HCT116 (cell line): ENCODE measurements at regions not wholly inside any gene's neighbourhood (a gene's known extent, or its start where the extent isn't known, plus 50 kb on each side); places are given as distances from the start of the nearest gene placed in this dataset.
A peak's percentile ranks its signal among the peaks of the same experiment; 100 is the strongest.

ENCODE experiments used
- ATAC-seq: fragments of 200-7000 bp; cut with Tn5 transposase; 2 replicates; pipeline ENCODE4 v1.9.1; 2020; ENCODE audit warnings: mild to moderate bottlenecking, moderate library complexity
- BruUV-seq: library from RNA; stranded (reverse); fragments of 400-500 nt; replicated peaks from 2 replicates; lab custom pipeline; 2021; lab: Mats Ljungman, UMichigan
- CTCF ChIA-PET: fragments of 300-600 bp; sonication (Branson Sonifier 250); formaldehyde crosslinking; loops from one replicate; lab custom pipeline; 2021; ENCODE audit warnings: antibody characterized with exemption; lab: Charles Lee
- POLR2A ChIA-PET: fragments of 300-600, 350-600 bp; sonication (Branson Sonifier 250); formaldehyde crosslinking; loops from one replicate; lab custom pipeline; 2021; ENCODE audit warnings: antibody characterized with exemption; lab: Charles Lee
- RAD21 ChIA-PET, 2 experiments: fragments of 300-600 bp; sonication (Branson Sonifier 250); formaldehyde crosslinking; loops; one replicate each; lab custom pipeline; 2023; ENCODE audit warnings: low total read pairs in 2 of 2; ENCODE audit not compliant: uncharacterized antibody in 2 of 2, unreplicated experiment in 2 of 2, low non-redundant PET in 1 of 2; lab: Charles Lee
- DNase-seq: peaks from one replicate; pipeline ENCODE4 v3.0.0-alpha.2; 2010; ENCODE audit warnings: low read depth, low spot score
- H2AFZ ChIP-seq: fragments of 200-600 bp; shearing (Covaris generic), sonication (generic); 2 replicates; pipeline ENCODE4 v1.6.1; 2017; ENCODE audit warnings: low read depth, mixed run types, mixed read lengths, antibody characterized with exemption, low read length; ENCODE audit not compliant: poor library complexity, severe bottlenecking
- H3K27ac ChIP-seq: 2 replicates; pipeline ENCODE4 v1.5.1; 2012; ENCODE audit warnings: low read depth, low read length
- H3K27me3 ChIP-seq: fragments of 200-600 bp; sonication (generic); 2 replicates; pipeline ENCODE4 v1.6.1; 2016; ENCODE audit warnings: mixed run types, low read length, mixed read lengths; ENCODE audit not compliant: insufficient read depth
- H3K36me3 ChIP-seq, 2 experiments: fragments of 200-500 bp in 1 of 2; fragments of 200-600 bp in 1 of 2; sonication (Bioruptor generic) in 1 of 2; sonication (generic) in 1 of 2; 2 replicates each; pipeline versions ENCODE4 v1.5.1 to v1.6.1; 2014 to 2016; ENCODE audit warnings: low read length in 2 of 2, inconsistent platforms in 1 of 2, mixed read lengths in 1 of 2, mixed run types in 1 of 2; ENCODE audit not compliant: insufficient read depth in 2 of 2, control insufficient read depth in 1 of 2
- H3K4me1 ChIP-seq, 2 experiments: fragments of 200-600 bp in 1 of 2; sonication (generic) in 1 of 2; 2 replicates each; pipeline versions ENCODE4 v1.5.1 to v1.6.1; 2012 to 2017; ENCODE audit warnings: low read length in 2 of 2, inconsistent platforms in 1 of 2, mild to moderate bottlenecking in 1 of 2, mixed read lengths in 1 of 2, mixed run types in 1 of 2, moderate library complexity in 1 of 2; ENCODE audit not compliant: insufficient read depth in 2 of 2, control insufficient read depth in 1 of 2
- H3K4me2 ChIP-seq: fragments of 200-600 bp; sonication (generic); 2 replicates; pipeline ENCODE4 v1.6.1; 2017; ENCODE audit warnings: mixed run types, low read length, mixed read lengths
- H3K4me3 ChIP-seq, 2 experiments: fragments of 200-600 bp in 1 of 2; sonication (generic) in 1 of 2; replicated peaks in 1 of 2; 2 replicates each; pipeline ENCODE4 v1.5.1; 2011 to 2016; ENCODE audit warnings: low read length in 2 of 2, control low read depth in 1 of 2, low read depth in 1 of 2, mild to moderate bottlenecking in 1 of 2, mixed read lengths in 1 of 2, mixed run types in 1 of 2
- H3K79me2 ChIP-seq: fragments of 200-600 bp; sonication (generic); 2 replicates; pipeline ENCODE4 v1.6.1; 2017; ENCODE audit warnings: mild to moderate bottlenecking, mixed run types, low read length, moderate library complexity, mixed read lengths; ENCODE audit not compliant: insufficient read depth
- H3K9ac ChIP-seq: fragments of 200-600 bp; sonication (generic); 2 replicates; pipeline ENCODE4 v1.6.1; 2016; ENCODE audit warnings: low read length, mixed read lengths
- H3K9me2 ChIP-seq: fragments of 200-600 bp; sonication (generic), shearing (Covaris generic); 2 replicates; pipeline ENCODE4 v1.6.1; 2017; ENCODE audit warnings: mixed run types, mild to moderate bottlenecking, moderate library complexity; ENCODE audit not compliant: insufficient read depth
- H3K9me3 ChIP-seq, 2 experiments: fragments of 200-500 bp in 1 of 2; fragments of 200-600 bp in 1 of 2; sonication (Bioruptor generic) in 1 of 2; sonication (generic) in 1 of 2; 2 replicates each; pipeline ENCODE4 v1.6.1; 2014 to 2017; ENCODE audit warnings: low read length in 2 of 2, mixed read lengths in 2 of 2, inconsistent platforms in 1 of 2, low read depth in 1 of 2, mild to moderate bottlenecking in 1 of 2, mixed run types in 1 of 2, moderate library complexity in 1 of 2; ENCODE audit not compliant: control insufficient read depth in 1 of 2, insufficient read depth in 1 of 2
- H4K20me1 ChIP-seq: fragments of 200-600 bp; sonication (generic), shearing (Covaris generic); 2 replicates; pipeline ENCODE4 v1.6.1; 2017; ENCODE audit warnings: mixed run types, mild to moderate bottlenecking, moderate library complexity; ENCODE audit not compliant: insufficient read depth
- CBX3 ChIP-seq: IDR thresholded peaks from 2 replicates; pipeline ENCODE4 v1.6.1; 2012; ENCODE audit warnings: low read depth
- CTCF ChIP-seq, 3 experiments: fragments of 200-600 bp in 1 of 3; sonication (generic) in 1 of 3; IDR thresholded peaks in 2 of 3; conservative IDR thresholded peaks in 1 of 3; 2 replicates each; pipeline ENCODE4 v1.5.1; 2012 to 2017; ENCODE audit warnings: low read depth in 2 of 3, low read length in 2 of 3, antibody characterized with exemption in 1 of 3, borderline replicate concordance in 1 of 3, control low read depth in 1 of 3, mild to moderate bottlenecking in 1 of 3, mixed read lengths in 1 of 3, mixed run types in 1 of 3, moderate library complexity in 1 of 3; ENCODE audit not compliant: insufficient read depth in 1 of 3
- EGR1 ChIP-seq: IDR thresholded peaks from 2 replicates; pipeline ENCODE4 v1.6.1; 2012; ENCODE audit warnings: low read depth
- ELF1 ChIP-seq: IDR thresholded peaks from 2 replicates; pipeline ENCODE4 v1.6.1; 2012; ENCODE audit warnings: low read depth, borderline replicate concordance
- EZH2 ChIP-seq: fragments of 200-600 bp; sonication (generic); IDR thresholded peaks from 2 replicates; pipeline ENCODE4 v1.6.1; 2017; ENCODE audit warnings: antibody characterized with exemption, mixed run types
- EZH2phosphoT487 ChIP-seq: fragments of 200-600 bp; IDR thresholded peaks from 2 replicates; pipeline ENCODE4 v1.6.1; 2018; ENCODE audit warnings: antibody characterized with exemption, borderline replicate concordance
- FOSL1 ChIP-seq: IDR thresholded peaks from 2 replicates; pipeline ENCODE4 v1.6.1; 2012; ENCODE audit warnings: low read depth
- JUND ChIP-seq: IDR thresholded peaks from 2 replicates; pipeline ENCODE4 v1.6.1; 2012
- MAX ChIP-seq: IDR thresholded peaks from 2 replicates; pipeline ENCODE4 v1.6.1; 2012
- POLR2A ChIP-seq: IDR thresholded peaks from 2 replicates; pipeline ENCODE4 v1.7.0; 2011; ENCODE audit warnings: borderline replicate concordance; ENCODE audit not compliant: insufficient read depth, insufficient read length; ENCODE audit errors: extremely low read depth
- POLR2AphosphoS5 ChIP-seq: IDR thresholded peaks from 2 replicates; pipeline ENCODE4 v1.6.1; 2011; ENCODE audit warnings: mild to moderate bottlenecking, low read depth, low read length, moderate library complexity
- RAD21 ChIP-seq: IDR thresholded peaks from 2 replicates; pipeline ENCODE4 v1.6.1; 2012; ENCODE audit warnings: low read depth, mild to moderate bottlenecking
- REST ChIP-seq: IDR thresholded peaks from 2 replicates; pipeline ENCODE4 v1.6.1; 2012; ENCODE audit warnings: low read depth
- SIN3A ChIP-seq: IDR thresholded peaks from 2 replicates; pipeline ENCODE4 v1.6.1; 2012; ENCODE audit warnings: low read depth
- SRF ChIP-seq: IDR thresholded peaks from 2 replicates; pipeline ENCODE4 v1.6.1; 2012; ENCODE audit warnings: low read depth
- TCF7L2 ChIP-seq: IDR thresholded peaks from 2 replicates; pipeline ENCODE4 v1.7.0; 2011; ENCODE audit warnings: borderline replicate concordance, inconsistent platforms; ENCODE audit not compliant: insufficient read depth, insufficient read length; ENCODE audit errors: extremely low read depth
- YY1 ChIP-seq: IDR thresholded peaks from 2 replicates; pipeline ENCODE4 v1.6.1; 2011; ENCODE audit warnings: low read length, low read depth, moderate library complexity, mild to moderate bottlenecking; ENCODE audit not compliant: insufficient replicate concordance; ENCODE audit errors: extremely low read depth
- ZBTB33 ChIP-seq: IDR thresholded peaks from 2 replicates; pipeline ENCODE4 v1.6.1; 2011; ENCODE audit warnings: mild to moderate bottlenecking, low read length, moderate library complexity; ENCODE audit not compliant: insufficient replicate concordance; ENCODE audit errors: extremely low read depth
- ZFX ChIP-seq: fragments of 450-650 bp; IDR thresholded peaks from 2 replicates; pipeline ENCODE4 v1.6.1; 2017
- intact Hi-C: fragments of 100-400 bp; cut with micrococcal nuclease; formaldehyde crosslinking; loops from 2 replicates; pipeline ENCODE4 v1.10.0; 2022

- CTCF ChIA-PET, result no interaction called here
- peak; percentile 52 for TF ChIP-seq POLR2AphosphoS5
- peak; percentile 99 for TF ChIP-seq FOSL1
- TF ChIP-seq EZH2phosphoT487, result no peak
- TF ChIP-seq SRF, result peak; percentile 30; the same call in 1 of the 2 replicates
- TF ChIP-seq SIN3A, result peak; percentile 81
- TF ChIP-seq TCF7L2, result peak; percentile 79
- TF ChIP-seq CTCF (IDR thresholded peaks at IDR 0.05 in 2 of 3, conservative IDR thresholded peaks at IDR 0.05 in 1 of 3; ENCODE audit: borderline replicate concordance in 1 of 3, insufficient read depth in 1 of 3, low read depth in 2 of 3, low read length in 2 of 3), result no peak
- no peak for TF ChIP-seq YY1
- no peak for TF ChIP-seq ZFX
- no peak for TF ChIP-seq REST
- TF ChIP-seq RAD21, result no peak
- no peak for TF ChIP-seq EZH2
- TF ChIP-seq MAX, result peak; percentile 53; the same call in 1 of the 2 replicates
- no peak for TF ChIP-seq ELF1
- TF ChIP-seq POLR2A, result no peak
- 0 out of 2 replicates have a peak, but pooled peaks have one; percentile 47 for TF ChIP-seq EGR1
- peak; percentile 98 for TF ChIP-seq JUND
- TF ChIP-seq CBX3, result peak; percentile 90
- peak; percentile 71 for TF ChIP-seq ZBTB33
Observed at GRCh38 chr1:221439747-221440501, 302.0 kb downstream of the DUSP10 start.

More at GRCh38 chr1:221439747-221440501, 302.0 kb downstream of the DUSP10 start:
- Histone ChIP-seq H3K9me3 (no peaks in the 10 kb centered on the region), H3K27ac (peak overlapping the region; percentile 70; the same call in 1 of the 2 replicates), H2AFZ (peak overlapping the region; percentile 42), H3K4me2 (peak overlapping the region; percentile 71), H4K20me1 (no peaks in the 10 kb centered on the region), H3K4me3 (peak overlapping the region; percentile 2 to 39; a peak in 2 of 4 replicates), H3K36me3 (no peaks in the 10 kb centered on the region), H3K9ac (peak overlapping the region; percentile 44), H3K4me1 (peaks cover 34 to 52% of the 10 kb centered on the region in 2 experiments), H3K27me3 (no peaks in the 10 kb centered on the region), H3K79me2 (no peaks in the 10 kb centered on the region), H3K9me2 (no peaks in the 10 kb centered on the region)
- peak; percentile 78 for ATAC-seq
- BruUV-seq, result no TSS peak
- peak; percentile 93 for DNase-seq
- RAD21 ChIA-PET, result interaction anchor here in 1 of 2 experiments (0.6 kb wide), 1 partner anchor 731 kb away, joined by 3 read pairs; no protein-coding TSS in a partner anchor
- POLR2A ChIA-PET, result no interaction called here
- intact Hi-C loops, result loop anchor here (2.0 to 10.0 kb wide), 2 partner anchors 535 to 629 kb away; no protein-coding TSS in a partner anchor
